Type B pancreatic cell (in vitro differentiated cells): ENCODE measurements at regions not wholly inside any gene's neighbourhood (a gene's known extent, or its start where the extent isn't known, plus 50 kb on each side); places are given as distances from the start of the nearest gene placed in this dataset.
"Not testable (repeated sequence)": the region's sequence is repeated elsewhere in the genome, so short reads cannot be mapped to it uniquely, and the experiment has no call there.

ENCODE experiments used
- DNase-seq: peaks from one replicate; pipeline ENCODE4 v3.0.0; 2021; ENCODE audit warnings: mixed read lengths; ENCODE audit not compliant: unreplicated experiment; ENCODE audit errors: extremely low spot score
- H3K27ac Mint-ChIP-seq: 2 replicates; pipeline ENCODE4 v1.8.0; 2021; ENCODE audit warnings: mild to moderate bottlenecking, mixed read lengths
- H3K27me3 Mint-ChIP-seq: 2 replicates; pipeline ENCODE4 v1.8.0; 2021; ENCODE audit warnings: mixed read lengths
- H3K36me3 Mint-ChIP-seq: 2 replicates; pipeline ENCODE4 v1.8.0; 2021; ENCODE audit warnings: mixed read lengths
- H3K4me1 Mint-ChIP-seq: one replicate; pipeline ENCODE4 v1.8.0; 2021; ENCODE audit warnings: mixed read lengths; ENCODE audit not compliant: unreplicated experiment
- H3K4me3 Mint-ChIP-seq: 2 replicates; pipeline ENCODE4 v1.8.0; 2021; ENCODE audit warnings: mild to moderate bottlenecking, mixed read lengths
- H3K9me3 Mint-ChIP-seq: 2 replicates; pipeline ENCODE4 v1.8.0; 2021; ENCODE audit warnings: mixed read lengths
- CTCF ChIP-seq: fragments of 200-600 bp; sonication (generic); conservative IDR thresholded peaks from 2 replicates; pipeline ENCODE4 v1.5.0; 2021; ENCODE audit warnings: antibody characterized with exemption, mild to moderate bottlenecking

GRCh38 chr10:78660446-78661106 is 408.2 kb upstream of the ZMIZ1 start:
- Mint-ChIP-seq H3K9me3 (peaks cover 7% of the 10 kb centered on the region), H3K4me1 (peaks cover 5% of the 10 kb centered on the region), H3K36me3 (peaks cover 4% of the 10 kb centered on the region), H3K27me3 (no peaks in the 10 kb centered on the region), H3K4me3 (no peak overlapping the region), H3K27ac (no peak overlapping the region)
- no peak for DNase-seq
- no peak for TF ChIP-seq CTCF

DNA sequence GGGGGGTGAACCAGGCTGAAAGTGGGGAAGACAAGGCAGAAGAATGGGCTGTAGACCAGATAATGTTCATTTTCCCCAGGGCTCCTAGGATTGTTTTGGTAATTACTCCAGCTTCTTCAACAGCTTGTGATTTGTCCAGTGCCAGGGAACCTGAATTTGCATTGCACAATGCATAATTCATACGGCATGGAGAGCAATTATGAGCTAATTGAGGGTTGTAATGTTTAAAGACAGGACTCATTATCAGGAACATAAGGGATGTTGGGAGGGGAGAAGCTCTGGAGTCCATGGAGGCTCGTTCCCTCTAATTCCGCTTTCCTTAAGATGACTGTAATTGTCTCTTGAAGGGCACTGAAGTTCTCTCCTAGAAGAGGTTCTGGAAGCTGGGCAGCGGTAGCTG is 405.0 kb upstream of the ZMIZ1 start:
- no peak for DNase-seq
- Mint-ChIP-seq H3K4me3 (no peak overlapping the region), H3K4me1 (peaks cover 12% of the 10 kb centered on the region), H3K27ac (no peak overlapping the region), H3K9me3 (peaks cover 14% of the 10 kb centered on the region), H3K36me3 (peaks cover 4% of the 10 kb centered on the region), H3K27me3 (no peaks in the 10 kb centered on the region)
- no peak for TF ChIP-seq CTCF

DNA sequence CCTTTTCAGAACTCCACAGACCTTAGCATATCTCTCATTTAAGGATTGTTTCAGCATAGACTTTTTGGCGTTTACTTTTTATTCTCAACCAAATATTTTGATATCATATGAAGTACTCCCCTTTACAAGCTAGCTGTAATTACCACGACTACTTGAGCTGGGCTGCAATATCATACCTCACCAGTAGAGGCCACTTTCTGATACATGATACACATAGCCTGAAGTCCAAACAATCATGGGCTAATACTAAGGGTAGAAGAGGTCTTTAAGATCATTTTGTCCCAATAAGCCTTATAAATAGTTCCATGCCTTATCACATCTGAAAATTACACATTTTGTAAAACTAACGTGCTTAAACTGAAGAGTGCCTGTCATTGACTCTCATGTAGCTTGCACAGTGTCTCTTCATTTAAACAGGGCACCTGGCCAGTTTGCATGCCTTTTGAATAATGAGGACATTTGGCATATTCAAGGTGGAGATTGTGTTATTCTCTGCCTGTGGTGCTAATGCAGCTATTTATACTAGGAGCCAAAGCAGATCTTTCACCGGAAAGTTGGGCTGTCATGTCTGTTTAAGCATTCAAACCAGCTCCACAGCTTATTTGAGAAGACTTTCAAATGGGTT is 403.7 kb upstream of the ZMIZ1 start:
- H3K9me3 Mint-ChIP-seq, result peaks cover 19% of the 10 kb centered on the region

GRCh38 chr10:78672918-78673317 is 395.8 kb upstream of the ZMIZ1 start:
- H3K27me3 Mint-ChIP-seq, result no peaks in the 10 kb centered on the region
- peaks cover 5% of the 10 kb centered on the region for H3K9me3 Mint-ChIP-seq
- DNase-seq, result no peak
- H3K36me3 Mint-ChIP-seq, result no peaks in the 10 kb centered on the region
- peak overlapping the region; percentile 31 for H3K27ac Mint-ChIP-seq
- no peak overlapping the region for H3K4me3 Mint-ChIP-seq
- TF ChIP-seq CTCF, result no peak
- peaks cover 15% of the 10 kb centered on the region for H3K4me1 Mint-ChIP-seq

More for the DNA sequence above, 403.7 kb upstream of the ZMIZ1 start:
- TF ChIP-seq CTCF, result peak; percentile 75
- Mint-ChIP-seq H3K36me3 (peaks cover 4% of the 10 kb centered on the region), H3K27me3 (no peaks in the 10 kb centered on the region), H3K4me3 (no peak overlapping the region), H3K4me1 (peaks cover 12% of the 10 kb centered on the region), H3K27ac (no peak overlapping the region)
- DNase-seq, result no peak

- not testable (repeated sequence) for H3K27me3 Mint-ChIP-seq
Observed at GRCh38 chr10:78681141-78681540, 387.6 kb upstream of the ZMIZ1 start.

GRCh38 chr10:78681986-78682385 is 386.8 kb upstream of the ZMIZ1 start:
- H3K27me3 Mint-ChIP-seq, DNase-seq, H3K9me3 Mint-ChIP-seq, H3K4me3 Mint-ChIP-seq, H3K36me3 Mint-ChIP-seq, H3K27ac Mint-ChIP-seq: not testable (repeated sequence)
- H3K4me1 Mint-ChIP-seq, result peaks cover 28% of the 10 kb centered on the region

More at GRCh38 chr10:78681141-78681540, 387.6 kb upstream of the ZMIZ1 start:
- not testable (repeated sequence) for H3K36me3 Mint-ChIP-seq, H3K27ac Mint-ChIP-seq, H3K4me3 Mint-ChIP-seq, H3K9me3 Mint-ChIP-seq, DNase-seq
- peaks cover 20% of the 10 kb centered on the region for H3K4me1 Mint-ChIP-seq
